ENCODE measurements at regions not wholly inside any gene's neighbourhood (a gene's known extent, or its start where the extent isn't known, plus 50 kb on each side); places are given as distances from the start of the nearest gene placed in this dataset.

DNA sequence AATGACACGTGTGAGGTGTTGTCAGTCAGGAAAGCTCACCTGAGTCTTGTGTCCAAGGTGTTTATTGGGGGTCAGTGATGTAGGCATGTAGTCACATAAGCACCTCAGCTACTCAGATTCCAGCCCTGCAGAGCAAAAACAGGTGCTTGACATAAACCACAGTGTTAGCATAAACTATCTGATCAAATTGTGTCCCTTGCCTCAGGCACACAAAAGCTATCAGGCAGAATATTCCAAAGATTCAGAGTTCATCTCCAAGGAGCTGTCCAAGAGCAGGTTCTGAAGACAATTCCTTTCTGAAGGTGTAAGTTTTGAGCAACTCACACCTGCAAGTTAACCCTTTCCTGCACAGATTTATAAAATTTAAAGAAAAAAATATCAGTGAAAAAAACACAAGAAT lies 102.2 kb upstream of the ITGA1 start:
- TF ChIP-seq POLR2A (IDR thresholded peaks at IDR 0.05): no peak
- TF ChIP-seq, protein P1, sequence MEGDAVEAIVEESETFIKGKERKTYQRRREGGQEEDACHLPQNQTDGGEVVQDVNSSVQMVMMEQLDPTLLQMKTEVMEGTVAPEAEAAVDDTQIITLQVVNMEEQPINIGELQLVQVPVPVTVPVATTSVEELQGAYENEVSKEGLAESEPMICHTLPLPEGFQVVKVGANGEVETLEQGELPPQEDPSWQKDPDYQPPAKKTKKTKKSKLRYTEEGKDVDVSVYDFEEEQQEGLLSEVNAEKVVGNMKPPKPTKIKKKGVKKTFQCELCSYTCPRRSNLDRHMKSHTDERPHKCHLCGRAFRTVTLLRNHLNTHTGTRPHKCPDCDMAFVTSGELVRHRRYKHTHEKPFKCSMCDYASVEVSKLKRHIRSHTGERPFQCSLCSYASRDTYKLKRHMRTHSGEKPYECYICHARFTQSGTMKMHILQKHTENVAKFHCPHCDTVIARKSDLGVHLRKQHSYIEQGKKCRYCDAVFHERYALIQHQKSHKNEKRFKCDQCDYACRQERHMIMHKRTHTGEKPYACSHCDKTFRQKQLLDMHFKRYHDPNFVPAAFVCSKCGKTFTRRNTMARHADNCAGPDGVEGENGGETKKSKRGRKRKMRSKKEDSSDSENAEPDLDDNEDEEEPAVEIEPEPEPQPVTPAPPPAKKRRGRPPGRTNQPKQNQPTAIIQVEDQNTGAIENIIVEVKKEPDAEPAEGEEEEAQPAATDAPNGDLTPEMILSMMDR (IDR thresholded peaks at IDR 0.05): no peak
